HG02973 (cell line): ENCODE measurements at regions not wholly inside any gene's neighbourhood (a gene's known extent, or its start where the extent isn't known, plus 50 kb on each side); places are given as distances from the start of the nearest gene placed in this dataset.
"Not testable (repeated sequence)": the region's sequence is repeated elsewhere in the genome, so short reads cannot be mapped to it uniquely, and the experiment has no call there.

Experiments used
- ATAC-seq: cut with Tn5 transposase; IDR thresholded peaks from one replicate; pipeline ENCODE4 v1.9.1; 2021; ENCODE audit warnings: moderate library complexity; ENCODE audit not compliant: unreplicated experiment

GRCh38 chr12:13924286-13924685 lies 57.1 kb downstream of the GRIN2B start:
- ATAC-seq = no peak

- ATAC-seq = no peak
Measured at GRCh38 chr12:13918897-13919296, 62.5 kb downstream of the GRIN2B start.

GRCh38 chr12:13915096-13915495 lies 66.3 kb downstream of the GRIN2B start:
- ATAC-seq = no peak

GRCh38 chr12:13913371-13913770 lies 68.0 kb downstream of the GRIN2B start:
- ATAC-seq = no peak

GRCh38 chr12:13911756-13912554 lies 69.4 kb downstream of the GRIN2B start:
- ATAC-seq = no peak

- ATAC-seq = no peak
Measured at GRCh38 chr12:13905794-13906193, 75.6 kb downstream of the GRIN2B start.

- no peak for ATAC-seq
Measured at GRCh38 chr12:13900718-13901117, 80.7 kb downstream of the GRIN2B start.

- not testable (repeated sequence) for ATAC-seq
Measured at GRCh38 chr12:13898387-13898786, 83.0 kb downstream of the GRIN2B start.

- no peak for ATAC-seq
Measured at GRCh38 chr12:13897811-13898210, 83.6 kb downstream of the GRIN2B start.

GRCh38 chr12:13896063-13896626 lies 85.3 kb downstream of the GRIN2B start:
- ATAC-seq = no peak

GRCh38 chr12:13891902-13892301 lies 89.5 kb downstream of the GRIN2B start:
- no peak for ATAC-seq

GRCh38 chr12:13890943-13891342 lies 90.5 kb downstream of the GRIN2B start:
- ATAC-seq = no peak

GRCh38 chr12:13887779-13888388 lies 93.5 kb downstream of the GRIN2B start:
- ATAC-seq = no peak

GRCh38 chr12:13882176-13882575 lies 99.2 kb downstream of the GRIN2B start:
- no peak for ATAC-seq

- ATAC-seq = no peak
Measured at GRCh38 chr12:13880613-13881012, 100.8 kb downstream of the GRIN2B start.

GRCh38 chr12:13875744-13876143 lies 105.7 kb downstream of the GRIN2B start:
- ATAC-seq = no peak

GRCh38 chr12:13870255-13870654 lies 111.1 kb downstream of the GRIN2B start:
- no peak for ATAC-seq

GRCh38 chr12:13864081-13864673 lies 117.2 kb downstream of the GRIN2B start:
- peak; percentile 94 for ATAC-seq

GRCh38 chr12:13857750-13858149 lies 123.7 kb downstream of the GRIN2B start:
- ATAC-seq = no peak

GRCh38 chr12:13853471-13853870 lies 127.9 kb downstream of the GRIN2B start:
- no peak for ATAC-seq

- no peak for ATAC-seq
Measured at GRCh38 chr12:13851828-13852227, 129.6 kb downstream of the GRIN2B start.

GRCh38 chr12:13849456-13849855 lies 131.9 kb downstream of the GRIN2B start:
- ATAC-seq = no peak
